NCI-H2081 treated with DMSO at 0.1 percent for 48 hours (cell line): ENCODE measurements at regions not wholly inside any gene's neighbourhood (a gene's known extent, or its start where the extent isn't known, plus 50 kb on each side); places are given as distances from the start of the nearest gene placed in this dataset.

Experiments used
- DNase-seq: peaks from one replicate; lab custom pipeline; 2025; lab: John Stamatoyannopoulos, UW

GRCh38 chr3:161444694-161445077 is 51.9 kb upstream of the OTOL1 start:
- DNase-seq = no peak

- no peak for DNase-seq
These were observed 52.5 kb upstream of the OTOL1 start for GRCh38 chr3:161443921-161444693.

GRCh38 chr3:161430307-161430706 is 59.0 kb upstream of the SPTSSB start:
- no peak for DNase-seq

- DNase-seq = no peak
These were observed 56.0 kb upstream of the SPTSSB start for GRCh38 chr3:161427347-161427746.

- DNase-seq = no peak
These were observed 55.4 kb upstream of the SPTSSB start for GRCh38 chr3:161426758-161427157.

- peak; percentile 35 for DNase-seq
These were observed 52.7 kb upstream of the SPTSSB start for GRCh38 chr3:161423911-161424522.

GRCh38 chr3:161422171-161422700 is 50.9 kb upstream of the SPTSSB start:
- no peak for DNase-seq
